HCT116 (cell line): ENCODE measurements at regions not wholly inside any gene's neighbourhood (a gene's known extent, or its start where the extent isn't known, plus 50 kb on each side); places are given as distances from the start of the nearest gene placed in this dataset.

Experiments used
- ATAC-seq: fragments of 200-7000 bp; cut with Tn5 transposase; 2 replicates; pipeline ENCODE4 v1.9.1; 2020; ENCODE audit warnings: mild to moderate bottlenecking, moderate library complexity
- BruUV-seq: library from RNA; stranded (reverse); fragments of 400-500 nt; replicated peaks from 2 replicates; lab custom pipeline; 2021; lab: Mats Ljungman, UMichigan
- CTCF ChIA-PET: fragments of 300-600 bp; sonication (Branson Sonifier 250); formaldehyde crosslinking; loops from one replicate; lab custom pipeline; 2021; ENCODE audit warnings: antibody characterized with exemption; lab: Charles Lee
- POLR2A ChIA-PET: fragments of 300-600, 350-600 bp; sonication (Branson Sonifier 250); formaldehyde crosslinking; loops from one replicate; lab custom pipeline; 2021; ENCODE audit warnings: antibody characterized with exemption; lab: Charles Lee
- RAD21 ChIA-PET, 2 experiments: fragments of 300-600 bp; sonication (Branson Sonifier 250); formaldehyde crosslinking; loops; one replicate each; lab custom pipeline; 2023; ENCODE audit warnings: low total read pairs in 2 of 2; ENCODE audit not compliant: uncharacterized antibody in 2 of 2, unreplicated experiment in 2 of 2, low non-redundant PET in 1 of 2; lab: Charles Lee
- DNase-seq: peaks from one replicate; pipeline ENCODE4 v3.0.0-alpha.2; 2010; ENCODE audit warnings: low read depth, low spot score
- H2AFZ ChIP-seq: fragments of 200-600 bp; shearing (Covaris generic), sonication (generic); 2 replicates; pipeline ENCODE4 v1.6.1; 2017; ENCODE audit warnings: low read depth, mixed run types, mixed read lengths, antibody characterized with exemption, low read length; ENCODE audit not compliant: poor library complexity, severe bottlenecking
- H3K27ac ChIP-seq: 2 replicates; pipeline ENCODE4 v1.5.1; 2012; ENCODE audit warnings: low read depth, low read length
- H3K27me3 ChIP-seq: fragments of 200-600 bp; sonication (generic); 2 replicates; pipeline ENCODE4 v1.6.1; 2016; ENCODE audit warnings: mixed run types, low read length, mixed read lengths; ENCODE audit not compliant: insufficient read depth
- H3K36me3 ChIP-seq, 2 experiments: fragments of 200-500 bp in 1 of 2; fragments of 200-600 bp in 1 of 2; sonication (Bioruptor generic) in 1 of 2; sonication (generic) in 1 of 2; 2 replicates each; pipeline versions ENCODE4 v1.5.1 to v1.6.1; 2014 to 2016; ENCODE audit warnings: low read length in 2 of 2, inconsistent platforms in 1 of 2, mixed read lengths in 1 of 2, mixed run types in 1 of 2; ENCODE audit not compliant: insufficient read depth in 2 of 2, control insufficient read depth in 1 of 2
- H3K4me1 ChIP-seq, 2 experiments: fragments of 200-600 bp in 1 of 2; sonication (generic) in 1 of 2; 2 replicates each; pipeline versions ENCODE4 v1.5.1 to v1.6.1; 2012 to 2017; ENCODE audit warnings: low read length in 2 of 2, inconsistent platforms in 1 of 2, mild to moderate bottlenecking in 1 of 2, mixed read lengths in 1 of 2, mixed run types in 1 of 2, moderate library complexity in 1 of 2; ENCODE audit not compliant: insufficient read depth in 2 of 2, control insufficient read depth in 1 of 2
- H3K4me2 ChIP-seq: fragments of 200-600 bp; sonication (generic); 2 replicates; pipeline ENCODE4 v1.6.1; 2017; ENCODE audit warnings: mixed run types, low read length, mixed read lengths
- H3K4me3 ChIP-seq, 2 experiments: fragments of 200-600 bp in 1 of 2; sonication (generic) in 1 of 2; replicated peaks in 1 of 2; 2 replicates each; pipeline ENCODE4 v1.5.1; 2011 to 2016; ENCODE audit warnings: low read length in 2 of 2, control low read depth in 1 of 2, low read depth in 1 of 2, mild to moderate bottlenecking in 1 of 2, mixed read lengths in 1 of 2, mixed run types in 1 of 2
- H3K79me2 ChIP-seq: fragments of 200-600 bp; sonication (generic); 2 replicates; pipeline ENCODE4 v1.6.1; 2017; ENCODE audit warnings: mild to moderate bottlenecking, mixed run types, low read length, moderate library complexity, mixed read lengths; ENCODE audit not compliant: insufficient read depth
- H3K9ac ChIP-seq: fragments of 200-600 bp; sonication (generic); 2 replicates; pipeline ENCODE4 v1.6.1; 2016; ENCODE audit warnings: low read length, mixed read lengths
- H3K9me2 ChIP-seq: fragments of 200-600 bp; sonication (generic), shearing (Covaris generic); 2 replicates; pipeline ENCODE4 v1.6.1; 2017; ENCODE audit warnings: mixed run types, mild to moderate bottlenecking, moderate library complexity; ENCODE audit not compliant: insufficient read depth
- H3K9me3 ChIP-seq, 2 experiments: fragments of 200-500 bp in 1 of 2; fragments of 200-600 bp in 1 of 2; sonication (Bioruptor generic) in 1 of 2; sonication (generic) in 1 of 2; 2 replicates each; pipeline ENCODE4 v1.6.1; 2014 to 2017; ENCODE audit warnings: low read length in 2 of 2, mixed read lengths in 2 of 2, inconsistent platforms in 1 of 2, low read depth in 1 of 2, mild to moderate bottlenecking in 1 of 2, mixed run types in 1 of 2, moderate library complexity in 1 of 2; ENCODE audit not compliant: control insufficient read depth in 1 of 2, insufficient read depth in 1 of 2
- H4K20me1 ChIP-seq: fragments of 200-600 bp; sonication (generic), shearing (Covaris generic); 2 replicates; pipeline ENCODE4 v1.6.1; 2017; ENCODE audit warnings: mixed run types, mild to moderate bottlenecking, moderate library complexity; ENCODE audit not compliant: insufficient read depth
- CEBPB ChIP-seq: IDR thresholded peaks from 2 replicates; pipeline ENCODE4 v1.6.1; 2012; ENCODE audit warnings: low read depth
- CTCF ChIP-seq, 3 experiments: fragments of 200-600 bp in 1 of 3; sonication (generic) in 1 of 3; IDR thresholded peaks in 2 of 3; conservative IDR thresholded peaks in 1 of 3; 2 replicates each; pipeline ENCODE4 v1.5.1; 2012 to 2017; ENCODE audit warnings: low read depth in 2 of 3, low read length in 2 of 3, antibody characterized with exemption in 1 of 3, borderline replicate concordance in 1 of 3, control low read depth in 1 of 3, mild to moderate bottlenecking in 1 of 3, mixed read lengths in 1 of 3, mixed run types in 1 of 3, moderate library complexity in 1 of 3; ENCODE audit not compliant: insufficient read depth in 1 of 3
- EGR1 ChIP-seq: IDR thresholded peaks from 2 replicates; pipeline ENCODE4 v1.6.1; 2012; ENCODE audit warnings: low read depth
- ELF1 ChIP-seq: IDR thresholded peaks from 2 replicates; pipeline ENCODE4 v1.6.1; 2012; ENCODE audit warnings: low read depth, borderline replicate concordance
- EZH2 ChIP-seq: fragments of 200-600 bp; sonication (generic); IDR thresholded peaks from 2 replicates; pipeline ENCODE4 v1.6.1; 2017; ENCODE audit warnings: antibody characterized with exemption, mixed run types
- EZH2phosphoT487 ChIP-seq: fragments of 200-600 bp; IDR thresholded peaks from 2 replicates; pipeline ENCODE4 v1.6.1; 2018; ENCODE audit warnings: antibody characterized with exemption, borderline replicate concordance
- FOSL1 ChIP-seq: IDR thresholded peaks from 2 replicates; pipeline ENCODE4 v1.6.1; 2012; ENCODE audit warnings: low read depth
- JUND ChIP-seq: IDR thresholded peaks from 2 replicates; pipeline ENCODE4 v1.6.1; 2012
- POLR2AphosphoS5 ChIP-seq: IDR thresholded peaks from 2 replicates; pipeline ENCODE4 v1.6.1; 2011; ENCODE audit warnings: mild to moderate bottlenecking, low read depth, low read length, moderate library complexity
- RAD21 ChIP-seq: IDR thresholded peaks from 2 replicates; pipeline ENCODE4 v1.6.1; 2012; ENCODE audit warnings: low read depth, mild to moderate bottlenecking
- SP1 ChIP-seq: IDR thresholded peaks from 2 replicates; pipeline ENCODE4 v1.6.1; 2012; ENCODE audit warnings: low read depth
- SRF ChIP-seq: IDR thresholded peaks from 2 replicates; pipeline ENCODE4 v1.6.1; 2012; ENCODE audit warnings: low read depth
- TCF7L2 ChIP-seq: IDR thresholded peaks from 2 replicates; pipeline ENCODE4 v1.7.0; 2011; ENCODE audit warnings: borderline replicate concordance, inconsistent platforms; ENCODE audit not compliant: insufficient read depth, insufficient read length; ENCODE audit errors: extremely low read depth
- YY1 ChIP-seq: IDR thresholded peaks from 2 replicates; pipeline ENCODE4 v1.6.1; 2011; ENCODE audit warnings: low read length, low read depth, moderate library complexity, mild to moderate bottlenecking; ENCODE audit not compliant: insufficient replicate concordance; ENCODE audit errors: extremely low read depth
- ZBTB33 ChIP-seq: IDR thresholded peaks from 2 replicates; pipeline ENCODE4 v1.6.1; 2011; ENCODE audit warnings: mild to moderate bottlenecking, low read length, moderate library complexity; ENCODE audit not compliant: insufficient replicate concordance; ENCODE audit errors: extremely low read depth
- ZFX ChIP-seq: fragments of 450-650 bp; IDR thresholded peaks from 2 replicates; pipeline ENCODE4 v1.6.1; 2017
- intact Hi-C: fragments of 100-400 bp; cut with micrococcal nuclease; formaldehyde crosslinking; loops from 2 replicates; pipeline ENCODE4 v1.10.0; 2022
- TF ChIP-seq, protein P1 (sequence below): IDR thresholded peaks from 2 replicates; pipeline ENCODE4 v1.6.1; 2012; ENCODE audit warnings: low read depth
- TF ChIP-seq, protein P2 (sequence below): IDR thresholded peaks from 2 replicates; pipeline ENCODE4 v1.6.1; 2012

- intact Hi-C loops, result no loop called here
- no peak overlapping the region for H3K27ac ChIP-seq
- no peaks in the 10 kb centered on the region for H3K36me3 ChIP-seq
- RAD21 ChIA-PET, result no interaction called here
- H3K9me2 ChIP-seq, result no peaks in the 10 kb centered on the region
- H3K4me2 ChIP-seq, result no peak overlapping the region
- H3K9ac ChIP-seq, result no peak overlapping the region
- TF ChIP-seq CEBPB (no peak), SRF (no peak), CTCF (IDR thresholded peaks at IDR 0.05 in 2 of 3, conservative IDR thresholded peaks at IDR 0.05 in 1 of 3; ENCODE audit: borderline replicate concordance in 1 of 3, insufficient read depth in 1 of 3, low read depth in 2 of 3, low read length in 2 of 3) (no peak), POLR2AphosphoS5 (no peak), SP1 (no peak), YY1 (no peak), ELF1 (no peak), EZH2phosphoT487 (no peak), TCF7L2 (no peak), RAD21 (no peak), EGR1 (no peak), FOSL1 (no peak), ZBTB33 (no peak), JUND (no peak), ZFX (no peak), EZH2 (no peak)
- TF ChIP-seq, protein P1, sequence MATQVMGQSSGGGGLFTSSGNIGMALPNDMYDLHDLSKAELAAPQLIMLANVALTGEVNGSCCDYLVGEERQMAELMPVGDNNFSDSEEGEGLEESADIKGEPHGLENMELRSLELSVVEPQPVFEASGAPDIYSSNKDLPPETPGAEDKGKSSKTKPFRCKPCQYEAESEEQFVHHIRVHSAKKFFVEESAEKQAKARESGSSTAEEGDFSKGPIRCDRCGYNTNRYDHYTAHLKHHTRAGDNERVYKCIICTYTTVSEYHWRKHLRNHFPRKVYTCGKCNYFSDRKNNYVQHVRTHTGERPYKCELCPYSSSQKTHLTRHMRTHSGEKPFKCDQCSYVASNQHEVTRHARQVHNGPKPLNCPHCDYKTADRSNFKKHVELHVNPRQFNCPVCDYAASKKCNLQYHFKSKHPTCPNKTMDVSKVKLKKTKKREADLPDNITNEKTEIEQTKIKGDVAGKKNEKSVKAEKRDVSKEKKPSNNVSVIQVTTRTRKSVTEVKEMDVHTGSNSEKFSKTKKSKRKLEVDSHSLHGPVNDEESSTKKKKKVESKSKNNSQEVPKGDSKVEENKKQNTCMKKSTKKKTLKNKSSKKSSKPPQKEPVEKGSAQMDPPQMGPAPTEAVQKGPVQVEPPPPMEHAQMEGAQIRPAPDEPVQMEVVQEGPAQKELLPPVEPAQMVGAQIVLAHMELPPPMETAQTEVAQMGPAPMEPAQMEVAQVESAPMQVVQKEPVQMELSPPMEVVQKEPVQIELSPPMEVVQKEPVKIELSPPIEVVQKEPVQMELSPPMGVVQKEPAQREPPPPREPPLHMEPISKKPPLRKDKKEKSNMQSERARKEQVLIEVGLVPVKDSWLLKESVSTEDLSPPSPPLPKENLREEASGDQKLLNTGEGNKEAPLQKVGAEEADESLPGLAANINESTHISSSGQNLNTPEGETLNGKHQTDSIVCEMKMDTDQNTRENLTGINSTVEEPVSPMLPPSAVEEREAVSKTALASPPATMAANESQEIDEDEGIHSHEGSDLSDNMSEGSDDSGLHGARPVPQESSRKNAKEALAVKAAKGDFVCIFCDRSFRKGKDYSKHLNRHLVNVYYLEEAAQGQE, result no peak
- TF ChIP-seq, protein P2, sequence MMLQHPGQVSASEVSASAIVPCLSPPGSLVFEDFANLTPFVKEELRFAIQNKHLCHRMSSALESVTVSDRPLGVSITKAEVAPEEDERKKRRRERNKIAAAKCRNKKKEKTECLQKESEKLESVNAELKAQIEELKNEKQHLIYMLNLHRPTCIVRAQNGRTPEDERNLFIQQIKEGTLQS, result no peak
- TF ChIP-seq, all 23 proteins: peak for 0
- ChIA-PET CTCF (no interaction called here), POLR2A (no interaction called here)
- Histone ChIP-seq H3K79me2 (no peaks in the 10 kb centered on the region), H3K9me3 (no peaks in the 10 kb centered on the region), H3K27me3 (no peaks in the 10 kb centered on the region), H2AFZ (no peak overlapping the region), H3K4me1 (no peaks in the 10 kb centered on the region), H4K20me1 (no peaks in the 10 kb centered on the region), H3K4me3 (no peak overlapping the region)
- BruUV-seq, result no TSS peak
- DNase-seq (no peak), ATAC-seq (no peak)
Observed at GRCh38 chr1:232285138-232285537, 344.8 kb downstream of the SIPA1L2 start.
